Small intestine (tissue), 7 donors: ENCODE measurements at regions not wholly inside any gene's neighbourhood (a gene's known extent, or its start where the extent isn't known, plus 50 kb on each side); places are given as distances from the start of the nearest gene placed in this dataset.
"Not testable (repeated sequence)": the region's sequence is repeated elsewhere in the genome, so short reads cannot be mapped to it uniquely, and the experiment has no call there.

Source experiments
- DNase-seq, 2 donors: peaks; one replicate each; pipeline versions ENCODE4 v3.0.0 to v3.0.0-alpha.2; 2013
- FAIRE-seq: peaks from 2 replicates; lab custom pipeline; 2012; peaks lifted over from hg19 to GRCh38; lab: Jason Lieb, UNC
- H3K27ac ChIP-seq, 3 donors: one replicate each; pipeline ENCODE4 v1.5.1; 2013; ENCODE audit warnings: low read length in 2 of 3, mild to moderate bottlenecking in 2 of 3, control low read depth in 1 of 3, inconsistent platforms in 1 of 3, low read depth in 1 of 3, moderate library complexity in 1 of 3
- H3K27me3 ChIP-seq, 3 donors: one replicate each; pipeline ENCODE4 v1.6.1; 2013; ENCODE audit warnings: low read length in 3 of 3, inconsistent platforms in 1 of 3; ENCODE audit not compliant: control insufficient read depth in 3 of 3, insufficient read depth in 3 of 3
- H3K36me3 ChIP-seq, 3 donors: one replicate each; pipeline ENCODE4 v1.6.1; 2013; ENCODE audit warnings: low read length in 3 of 3, inconsistent platforms in 1 of 3, low read depth in 1 of 3, mild to moderate bottlenecking in 1 of 3, moderate library complexity in 1 of 3; ENCODE audit not compliant: control insufficient read depth in 3 of 3, insufficient read depth in 2 of 3
- H3K4me1 ChIP-seq, 3 donors: one replicate each; pipeline ENCODE4 v1.6.1; 2013; ENCODE audit warnings: low read length in 2 of 3, inconsistent platforms in 1 of 3, low read depth in 1 of 3, mild to moderate bottlenecking in 1 of 3, moderate library complexity in 1 of 3; ENCODE audit not compliant: control insufficient read depth in 3 of 3, insufficient read depth in 2 of 3
- H3K4me3 ChIP-seq, 3 donors: one replicate each; pipeline ENCODE4 v1.5.1; 2013; ENCODE audit warnings: low read length in 3 of 3, control low read depth in 1 of 3, inconsistent platforms in 1 of 3, low read depth in 1 of 3, mild to moderate bottlenecking in 1 of 3, moderate library complexity in 1 of 3
- H3K9me3 ChIP-seq, 2 donors: one replicate each; pipeline ENCODE4 v1.6.1; 2013; ENCODE audit warnings: low read depth in 1 of 2, low read length in 1 of 2; ENCODE audit not compliant: control insufficient read depth in 2 of 2, insufficient read depth in 1 of 2
- WGBS, 3 donors: extraction: QIAGEN DNeasy Blood & Tissue Kit; methylation state at CpG; one replicate each; pipeline ENCODE4 v1.1.7; 2013; 5-methylcytosine and 5-hydroxymethylcytosine counted together
- donor health status: healthy with polysubstance abuse.
- donor health status: control.
- donor health status: control.
- donor health status: Bipolar disorder and iron deficiency.
- donor health status: healthy.

DNA sequence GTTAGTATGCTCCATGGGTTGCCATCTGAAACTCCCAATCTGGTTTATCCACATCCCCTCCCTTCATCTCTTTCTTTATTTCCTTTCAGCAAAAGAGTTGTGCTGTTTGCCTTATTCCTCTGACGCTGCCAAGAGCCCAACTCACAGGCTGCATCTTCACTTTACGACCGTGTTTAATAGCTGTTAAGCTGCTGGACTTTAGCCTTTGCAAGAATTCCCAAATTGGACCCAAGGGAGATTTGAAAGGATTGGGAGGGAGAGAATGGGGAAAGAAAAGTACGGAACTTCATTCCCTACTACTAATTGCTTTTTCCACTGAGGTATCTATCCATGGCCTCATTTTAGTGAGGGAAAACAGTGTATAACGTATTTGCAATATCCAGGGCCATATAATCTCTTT lies 263.4 kb upstream of the MEIS1 start:
- no peak overlapping the region for H3K27ac ChIP-seq
- FAIRE-seq (no peak), DNase-seq (no peak)
- no peaks in the 10 kb centered on the region for H3K27me3 ChIP-seq
- H3K36me3 ChIP-seq, result no peaks in the 10 kb centered on the region
- H3K4me3 ChIP-seq, result no peak overlapping the region
- H3K9me3 ChIP-seq, result no peaks in the 10 kb centered on the region
- H3K4me1 ChIP-seq, result no peaks in the 10 kb centered on the region
- WGBS, 3 donors, result 20 to 50% (median 32%) methylated on average over 5 of the region's 5 CpGs

DNA sequence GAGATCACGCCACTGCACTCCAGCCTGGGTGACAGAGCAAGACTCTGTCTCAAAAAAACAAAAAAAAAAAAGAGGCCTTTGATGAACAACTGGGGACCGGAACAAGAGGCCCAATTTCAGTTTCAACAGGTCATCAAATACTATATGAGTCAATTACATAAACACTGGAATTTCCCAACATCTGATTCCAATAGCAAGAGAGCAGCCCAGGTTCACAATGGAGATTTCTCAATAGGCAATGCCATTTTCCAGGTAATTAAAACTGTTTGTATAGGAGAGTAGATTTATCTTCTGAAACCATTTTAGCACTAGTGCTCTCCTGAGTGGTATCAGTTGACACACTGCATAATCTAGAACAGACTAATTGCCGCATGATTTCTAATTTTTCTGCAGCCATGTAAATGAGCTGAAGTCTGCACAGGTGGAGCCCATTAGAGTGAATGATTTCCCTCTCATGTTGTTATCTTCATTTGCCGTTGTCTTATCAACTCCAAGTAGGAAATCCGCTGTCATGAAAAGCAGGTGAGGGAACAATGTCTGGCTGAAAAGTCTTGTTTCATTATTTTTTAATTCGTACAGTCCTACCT lies 264.1 kb upstream of the MEIS1 start:
- no peak overlapping the region for H3K27ac ChIP-seq
- H3K27me3 ChIP-seq, result no peaks in the 10 kb centered on the region
- no peaks in the 10 kb centered on the region for H3K9me3 ChIP-seq
- peak in 1 of 2 donors; percentile 3 for DNase-seq
- H3K4me1 ChIP-seq, result no peaks in the 10 kb centered on the region
- no peaks in the 10 kb centered on the region for H3K36me3 ChIP-seq
- no peak for FAIRE-seq
- H3K4me3 ChIP-seq, result no peak overlapping the region
- WGBS, 3 donors, result 21 to 66% (median 39%) methylated on average over 6 of the region's 6 CpGs

DNA sequence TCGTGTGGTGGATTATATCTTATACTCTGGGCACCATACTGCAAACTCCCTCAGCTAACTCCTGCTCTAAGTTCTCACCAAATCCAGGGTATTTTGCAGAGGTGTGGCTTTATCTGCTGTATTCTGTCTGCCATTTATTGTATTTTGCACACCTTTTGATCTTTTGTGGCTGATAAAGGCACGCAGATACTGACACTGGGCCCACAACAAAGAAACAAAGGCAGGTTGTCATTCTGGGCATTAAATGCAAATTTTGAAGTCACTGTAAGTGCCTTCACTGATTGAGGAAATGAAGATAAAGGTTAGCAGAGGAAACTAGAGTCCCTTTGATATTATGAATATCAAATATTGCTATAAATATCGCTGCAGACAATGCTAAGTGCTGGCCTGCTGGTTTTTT lies 265.8 kb upstream of the MEIS1 start:
- no peaks in the 10 kb centered on the region for H3K9me3 ChIP-seq
- H3K4me3 ChIP-seq, result no peak overlapping the region
- no peaks in the 10 kb centered on the region for H3K27me3 ChIP-seq
- no peak for FAIRE-seq
- no peak overlapping the region for H3K27ac ChIP-seq
- DNase-seq, result no peak
- no peaks in the 10 kb centered on the region for H3K4me1 ChIP-seq
- WGBS, 3 donors, result 36 to 65% (median 41%) methylated on average over 3 of the region's 3 CpGs
- H3K36me3 ChIP-seq, result no peaks in the 10 kb centered on the region

DNA sequence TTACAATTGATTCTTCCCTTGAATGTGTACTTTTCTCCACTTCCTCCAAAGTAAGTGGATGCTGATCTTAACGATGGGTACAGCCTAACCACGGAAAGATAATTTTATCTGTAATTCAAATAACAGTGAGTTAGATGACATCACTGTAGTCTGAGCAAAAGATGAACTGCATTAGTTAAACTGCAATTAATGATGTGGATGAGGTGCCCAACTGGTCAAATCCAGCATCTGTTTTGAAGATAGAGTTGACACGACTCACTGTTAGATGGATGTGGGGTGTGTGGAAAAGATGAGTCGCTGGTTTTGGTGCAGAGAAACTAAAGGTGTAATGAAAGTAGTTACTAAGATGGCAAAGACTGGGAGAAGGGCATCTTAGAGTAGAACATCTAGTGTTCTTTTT lies 270.5 kb upstream of the MEIS1 start:
- Histone ChIP-seq H3K27me3 (no peaks in the 10 kb centered on the region), H3K4me1 (no peaks in the 10 kb centered on the region), H3K36me3 (no peaks in the 10 kb centered on the region), H3K9me3 (no peaks in the 10 kb centered on the region), H3K4me3 (no peak overlapping the region), H3K27ac (no peak overlapping the region)
- WGBS, 3 donors, result 77 to 81% (median 81%) methylated on average over 4 of the region's 4 CpGs
- FAIRE-seq (no peak), DNase-seq (no peak)

DNA sequence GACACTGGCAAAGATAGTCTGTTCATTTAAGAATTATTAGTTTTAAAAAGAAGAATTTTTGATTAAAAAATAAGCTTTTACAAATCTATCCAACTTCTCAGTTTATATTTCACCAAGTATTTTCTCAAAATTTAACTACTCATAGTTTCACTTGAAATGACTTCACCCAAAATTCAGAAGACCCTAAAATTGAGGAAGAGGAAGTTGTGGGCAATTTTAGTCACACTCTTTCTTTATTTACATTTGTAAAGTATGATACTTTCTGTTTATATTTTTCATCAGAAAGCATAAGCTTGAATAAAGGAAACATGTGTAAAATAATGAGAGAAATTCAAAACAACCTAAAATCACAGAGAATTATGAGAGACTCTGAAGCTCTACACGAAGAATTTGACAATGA lies 278.8 kb upstream of the MEIS1 start:
- no peaks in the 10 kb centered on the region for H3K4me1 ChIP-seq
- FAIRE-seq, result no peak

DNA sequence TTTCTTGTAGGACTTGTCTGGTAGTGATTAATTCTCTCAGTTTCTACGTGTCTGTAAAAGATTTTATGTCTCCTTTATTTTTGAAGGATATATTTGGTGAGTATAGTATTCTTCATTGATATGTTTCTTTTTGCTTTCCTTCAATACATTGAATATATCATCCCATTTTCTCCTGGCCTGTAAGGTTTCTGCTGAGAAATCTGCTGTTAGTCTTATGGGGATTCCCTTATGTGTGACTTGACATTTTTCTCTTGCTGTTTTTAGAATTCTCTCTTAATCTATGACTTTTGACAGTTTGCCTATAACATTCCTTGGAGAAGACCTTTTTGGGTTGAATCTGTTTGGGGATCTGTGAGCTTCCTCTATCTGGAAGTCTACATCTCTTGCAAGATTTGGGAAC lies 281.0 kb upstream of the MEIS1 start:
- Histone ChIP-seq H3K4me1 (no peaks in the 10 kb centered on the region), H3K4me3 (no peak overlapping the region), H3K27me3 (no peaks in the 10 kb centered on the region), H3K36me3 (no peaks in the 10 kb centered on the region), H3K9me3 (peaks cover 0 to 3% of the 10 kb centered on the region in 2 donors), H3K27ac (no peak overlapping the region)
- no peak for FAIRE-seq
- 58 to 70% (median 65%) methylated on average over 1 of the region's 1 CpG for WGBS, 3 donors
- no peak for DNase-seq

More for the DNA sequence above, 278.8 kb upstream of the MEIS1 start:
- Histone ChIP-seq H3K4me3 (no peak overlapping the region), H3K27me3 (no peaks in the 10 kb centered on the region), H3K36me3 (no peaks in the 10 kb centered on the region), H3K27ac (no peak overlapping the region), H3K9me3 (peaks cover 0 to 3% of the 10 kb centered on the region in 2 donors)
- DNase-seq, result no peak
- 56 to 59% (median 59%) methylated on average over 1 of the region's 1 CpG for WGBS, 3 donors

DNA sequence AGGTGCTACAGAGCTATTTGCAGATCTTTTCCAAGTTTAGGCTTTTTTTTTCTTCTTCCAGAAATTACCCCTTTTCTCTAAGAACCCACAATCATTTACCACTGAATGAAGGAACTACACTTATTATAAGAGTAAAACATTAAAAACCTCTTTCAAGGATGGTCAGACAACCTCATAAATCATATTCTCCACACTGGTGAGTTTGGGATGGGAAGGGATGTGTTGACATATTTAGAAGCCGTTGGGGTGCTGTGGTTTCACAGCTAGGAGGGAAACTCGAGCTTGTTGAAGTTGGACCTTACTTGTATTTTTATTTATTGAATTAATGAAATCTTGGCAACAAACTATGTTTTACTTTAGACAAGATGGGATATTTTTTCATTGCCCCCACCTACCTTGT lies 289.4 kb upstream of the MEIS1 start:
- H3K9me3 ChIP-seq, result peaks cover 0 to 3% of the 10 kb centered on the region in 2 donors
- DNase-seq, result no peak
- H3K36me3 ChIP-seq, result no peaks in the 10 kb centered on the region
- no peak overlapping the region for H3K27ac ChIP-seq
- no peaks in the 10 kb centered on the region for H3K27me3 ChIP-seq
- no peak for FAIRE-seq
- H3K4me1 ChIP-seq, result no peaks in the 10 kb centered on the region
- WGBS, 3 donors, result 60 to 67% (median 64%) methylated on average over 2 of the region's 2 CpGs
- no peak overlapping the region for H3K4me3 ChIP-seq

DNA sequence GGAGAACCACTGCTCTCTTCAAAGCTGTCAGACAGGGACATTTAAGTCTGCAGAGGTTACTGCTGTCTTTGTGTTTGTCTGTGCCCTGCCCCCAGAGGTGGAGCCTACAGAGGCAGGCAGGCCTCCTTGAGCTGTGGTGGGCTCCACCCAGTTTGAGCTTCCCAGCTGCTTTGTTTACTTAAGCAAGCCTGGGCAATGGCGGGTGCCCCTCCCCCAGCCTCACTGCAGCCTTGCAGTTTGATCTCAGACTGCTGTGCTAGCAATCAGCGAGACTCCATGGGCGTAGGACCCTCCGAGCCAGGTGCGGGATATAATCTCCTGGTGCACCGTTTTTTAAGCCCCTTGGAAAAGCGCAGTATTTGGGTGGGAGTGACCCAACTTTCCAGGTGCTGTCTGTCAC lies 290.6 kb upstream of the MEIS1 start:
- not testable (repeated sequence) for H3K4me3 ChIP-seq, H3K4me1 ChIP-seq, H3K27me3 ChIP-seq, FAIRE-seq, H3K9me3 ChIP-seq, DNase-seq, H3K27ac ChIP-seq, H3K36me3 ChIP-seq
- WGBS, 3 donors, result 80 to 86% (median 84%) methylated on average over 7 of the region's 7 CpGs

DNA sequence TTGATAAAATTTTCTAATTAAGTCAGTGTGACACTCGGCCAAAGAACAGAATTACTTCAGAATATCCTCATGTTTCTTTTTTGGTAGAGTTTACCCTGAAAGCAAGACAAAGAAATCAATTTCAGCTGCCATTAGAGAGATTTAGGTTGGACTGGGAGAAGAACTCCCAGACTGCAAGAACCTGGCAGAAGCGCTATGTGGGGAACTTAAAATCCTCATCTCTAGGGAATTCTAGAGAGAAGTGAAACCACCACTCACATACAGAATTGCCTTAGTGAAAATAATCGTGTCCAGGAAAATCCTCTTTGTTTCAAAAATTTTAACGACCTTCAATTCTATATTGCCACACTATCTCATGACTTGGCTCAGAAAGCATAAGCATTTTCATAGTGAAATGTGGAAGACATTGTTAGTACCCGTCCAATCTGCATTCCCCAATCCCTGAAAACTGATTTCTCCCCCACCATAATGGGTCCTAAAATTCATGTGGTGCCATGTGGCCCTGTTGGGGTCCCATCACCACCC lies 297.3 kb upstream of the MEIS1 start:
- Histone ChIP-seq H3K4me1 (no peaks in the 10 kb centered on the region), H3K9me3 (no peaks in the 10 kb centered on the region), H3K27me3 (no peaks in the 10 kb centered on the region), H3K4me3 (no peak overlapping the region), H3K27ac (no peak overlapping the region), H3K36me3 (no peaks in the 10 kb centered on the region)
- 71 to 76% (median 73%) methylated on average over 5 of the region's 5 CpGs for WGBS, 3 donors
- DNase-seq (no peak), FAIRE-seq (no peak)
